ENCODE measurements at regions not wholly inside any gene's neighbourhood (a gene's known extent, or its start where the extent isn't known, plus 50 kb on each side); places are given as distances from the start of the nearest gene placed in this dataset.

DNA sequence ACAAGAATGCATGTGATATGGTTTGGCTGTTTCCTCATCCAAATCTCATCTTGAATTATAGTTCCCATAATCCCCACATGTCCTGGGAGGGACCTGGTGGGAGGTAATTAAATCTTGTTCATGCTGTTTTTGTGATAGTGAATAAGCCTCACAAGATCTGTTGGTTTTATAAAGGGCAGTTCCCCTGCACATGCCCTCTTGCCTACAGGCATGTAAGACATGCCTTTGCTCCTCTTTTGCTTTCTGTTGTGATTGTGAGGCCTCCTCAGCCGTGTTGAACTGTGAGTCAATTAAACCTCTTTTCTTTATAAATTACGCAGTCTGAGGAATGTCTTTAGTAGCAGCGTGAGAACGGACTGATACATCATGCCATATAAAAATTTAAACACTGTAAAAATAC lies 1537.0 kb downstream of the OTOL1 start:
- H3K27ac ChIP-seq: no peak overlapping the region
- intact Hi-C loops (cut with DNase I): no loop called here

GRCh38 chr3:163039636-163040035 lies 1543.0 kb downstream of the OTOL1 start:
- intact Hi-C loops (cut with DNase I): no loop called here
- no peak for DNase-seq (ENCODE audit: extremely low spot score in 2 of 2)
- Histone ChIP-seq H3K27me3 (no peaks in the 10 kb centered on the region), H3K36me3 (no peaks in the 10 kb centered on the region), H3K27ac (no peak overlapping the region), H3K9me3 (no peaks in the 10 kb centered on the region), H3K4me1 (no peaks in the 10 kb centered on the region), H3K4me3 (no peak overlapping the region)
- TF ChIP-seq, protein P1, sequence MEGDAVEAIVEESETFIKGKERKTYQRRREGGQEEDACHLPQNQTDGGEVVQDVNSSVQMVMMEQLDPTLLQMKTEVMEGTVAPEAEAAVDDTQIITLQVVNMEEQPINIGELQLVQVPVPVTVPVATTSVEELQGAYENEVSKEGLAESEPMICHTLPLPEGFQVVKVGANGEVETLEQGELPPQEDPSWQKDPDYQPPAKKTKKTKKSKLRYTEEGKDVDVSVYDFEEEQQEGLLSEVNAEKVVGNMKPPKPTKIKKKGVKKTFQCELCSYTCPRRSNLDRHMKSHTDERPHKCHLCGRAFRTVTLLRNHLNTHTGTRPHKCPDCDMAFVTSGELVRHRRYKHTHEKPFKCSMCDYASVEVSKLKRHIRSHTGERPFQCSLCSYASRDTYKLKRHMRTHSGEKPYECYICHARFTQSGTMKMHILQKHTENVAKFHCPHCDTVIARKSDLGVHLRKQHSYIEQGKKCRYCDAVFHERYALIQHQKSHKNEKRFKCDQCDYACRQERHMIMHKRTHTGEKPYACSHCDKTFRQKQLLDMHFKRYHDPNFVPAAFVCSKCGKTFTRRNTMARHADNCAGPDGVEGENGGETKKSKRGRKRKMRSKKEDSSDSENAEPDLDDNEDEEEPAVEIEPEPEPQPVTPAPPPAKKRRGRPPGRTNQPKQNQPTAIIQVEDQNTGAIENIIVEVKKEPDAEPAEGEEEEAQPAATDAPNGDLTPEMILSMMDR (IDR thresholded peaks at IDR 0.05): no peak
- TF ChIP-seq POLR2A (IDR thresholded peaks at IDR 0.05) (no peak), POLR2AphosphoS5 (IDR thresholded peaks at IDR 0.05; ENCODE audit: insufficient read depth in 1 of 2, low read depth in 1 of 2) (no peak)

More for the DNA sequence above, 1537.0 kb downstream of the OTOL1 start:
- Histone ChIP-seq H3K9me3 (no peaks in the 10 kb centered on the region), H3K4me1 (no peaks in the 10 kb centered on the region), H3K4me3 (no peak overlapping the region), H3K27me3 (no peaks in the 10 kb centered on the region), H3K36me3 (no peaks in the 10 kb centered on the region)
- DNase-seq (ENCODE audit: extremely low spot score in 2 of 2): no peak
- TF ChIP-seq POLR2A (IDR thresholded peaks at IDR 0.05) (no peak), POLR2AphosphoS5 (IDR thresholded peaks at IDR 0.05; ENCODE audit: insufficient read depth in 1 of 2, low read depth in 1 of 2) (no peak)
- TF ChIP-seq, protein P1 (IDR thresholded peaks at IDR 0.05): no peak

- intact Hi-C loops (cut with DNase I): no loop called here
- H3K4me3 ChIP-seq: no peak overlapping the region
- H3K9me3 ChIP-seq: no peaks in the 10 kb centered on the region
- H3K36me3 ChIP-seq: no peaks in the 10 kb centered on the region
- no peak overlapping the region for H3K27ac ChIP-seq
- no peaks in the 10 kb centered on the region for H3K4me1 ChIP-seq
- DNase-seq (ENCODE audit: extremely low spot score in 2 of 2): no peak
- TF ChIP-seq, protein P1 (IDR thresholded peaks at IDR 0.05): no peak
- TF ChIP-seq POLR2A (IDR thresholded peaks at IDR 0.05): no peak
- H3K27me3 ChIP-seq: no peaks in the 10 kb centered on the region
These were observed 1546.5 kb downstream of the OTOL1 start for GRCh38 chr3:163043074-163043473.

- intact Hi-C loops (cut with DNase I): no loop called here
- H3K4me1 ChIP-seq: no peaks in the 10 kb centered on the region
- H3K4me3 ChIP-seq: no peak overlapping the region
- no peaks in the 10 kb centered on the region for H3K9me3 ChIP-seq
- TF ChIP-seq, protein P1 (IDR thresholded peaks at IDR 0.05): no peak
- no peaks in the 10 kb centered on the region for H3K36me3 ChIP-seq
- DNase-seq (ENCODE audit: extremely low spot score in 2 of 2): no peak
- no peaks in the 10 kb centered on the region for H3K27me3 ChIP-seq
- no peak overlapping the region for H3K27ac ChIP-seq
These were observed 1549.3 kb downstream of the OTOL1 start for GRCh38 chr3:163045945-163046344.

GRCh38 chr3:163048881-163049280 lies 1552.3 kb downstream of the OTOL1 start:
- no peaks in the 10 kb centered on the region for H3K4me1 ChIP-seq
- no peaks in the 10 kb centered on the region for H3K9me3 ChIP-seq
- no peak overlapping the region for H3K27ac ChIP-seq
- H3K4me3 ChIP-seq: no peak overlapping the region
- no peaks in the 10 kb centered on the region for H3K36me3 ChIP-seq
- DNase-seq (ENCODE audit: extremely low spot score in 2 of 2): no peak
- intact Hi-C loops (cut with DNase I): no loop called here
- TF ChIP-seq, protein P1 (IDR thresholded peaks at IDR 0.05): no peak
- TF ChIP-seq POLR2AphosphoS5 (IDR thresholded peaks at IDR 0.05; ENCODE audit: insufficient read depth in 1 of 2, low read depth in 1 of 2) (no peak), POLR2A (IDR thresholded peaks at IDR 0.05) (no peak)
- no peaks in the 10 kb centered on the region for H3K27me3 ChIP-seq
